ENCODE measurements at regions not wholly inside any gene's neighbourhood (a gene's known extent, or its start where the extent isn't known, plus 50 kb on each side); places are given as distances from the start of the nearest gene placed in this dataset.

DNA sequence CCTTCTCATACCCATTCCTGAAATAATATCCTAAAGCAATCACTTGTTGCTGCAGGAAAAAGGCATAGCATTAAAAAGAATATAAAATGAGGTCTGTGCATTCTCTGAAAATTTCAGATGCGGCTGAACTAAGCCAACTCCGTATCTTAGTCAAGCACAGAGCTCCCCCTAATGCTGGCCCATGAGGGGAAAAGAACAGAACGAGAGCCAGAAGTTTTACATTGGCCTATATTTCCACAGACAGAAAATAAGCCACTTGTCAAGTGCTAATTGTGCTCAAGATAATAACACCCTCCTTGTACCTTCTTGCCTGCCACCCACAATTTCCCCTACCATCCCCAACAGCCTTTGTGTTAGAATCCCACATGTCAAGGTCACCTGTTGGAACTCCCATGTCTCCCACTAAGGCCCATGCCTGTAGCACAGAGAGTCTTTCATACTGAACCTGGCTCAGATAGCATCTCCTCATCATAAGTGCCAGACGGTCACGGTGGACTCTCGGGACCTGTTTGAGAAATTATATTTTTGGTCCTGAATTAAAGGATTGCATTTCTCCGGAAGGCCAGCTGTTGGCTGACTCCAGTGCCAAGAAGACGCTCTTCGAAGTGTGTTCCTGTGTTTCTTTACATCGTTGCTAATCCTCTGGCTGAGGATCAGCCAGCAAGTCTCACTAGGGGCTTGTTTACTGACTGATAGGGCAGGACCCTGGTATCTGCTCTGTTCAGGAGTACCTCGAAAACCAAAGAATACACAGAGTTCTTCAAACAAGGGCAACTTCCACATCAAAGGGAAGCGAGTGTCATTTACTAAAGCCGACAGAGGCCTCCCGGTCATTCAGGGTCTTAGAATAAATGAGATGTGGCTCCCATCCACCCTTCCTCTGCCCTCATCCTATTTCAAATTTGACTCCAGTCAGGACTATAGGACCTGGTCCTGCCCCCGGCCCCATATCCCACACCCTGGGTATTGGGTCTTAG lies 183.4 kb upstream of the FBXL4 start:
- DNase-seq (ENCODE audit: low read depth) = no peak
- H3K4me3 ChIP-seq (ENCODE audit: low read depth, low read length) = no peak overlapping the region
- TF ChIP-seq, protein P1, sequence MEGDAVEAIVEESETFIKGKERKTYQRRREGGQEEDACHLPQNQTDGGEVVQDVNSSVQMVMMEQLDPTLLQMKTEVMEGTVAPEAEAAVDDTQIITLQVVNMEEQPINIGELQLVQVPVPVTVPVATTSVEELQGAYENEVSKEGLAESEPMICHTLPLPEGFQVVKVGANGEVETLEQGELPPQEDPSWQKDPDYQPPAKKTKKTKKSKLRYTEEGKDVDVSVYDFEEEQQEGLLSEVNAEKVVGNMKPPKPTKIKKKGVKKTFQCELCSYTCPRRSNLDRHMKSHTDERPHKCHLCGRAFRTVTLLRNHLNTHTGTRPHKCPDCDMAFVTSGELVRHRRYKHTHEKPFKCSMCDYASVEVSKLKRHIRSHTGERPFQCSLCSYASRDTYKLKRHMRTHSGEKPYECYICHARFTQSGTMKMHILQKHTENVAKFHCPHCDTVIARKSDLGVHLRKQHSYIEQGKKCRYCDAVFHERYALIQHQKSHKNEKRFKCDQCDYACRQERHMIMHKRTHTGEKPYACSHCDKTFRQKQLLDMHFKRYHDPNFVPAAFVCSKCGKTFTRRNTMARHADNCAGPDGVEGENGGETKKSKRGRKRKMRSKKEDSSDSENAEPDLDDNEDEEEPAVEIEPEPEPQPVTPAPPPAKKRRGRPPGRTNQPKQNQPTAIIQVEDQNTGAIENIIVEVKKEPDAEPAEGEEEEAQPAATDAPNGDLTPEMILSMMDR (IDR thresholded peaks at IDR 0.05; ENCODE audit: insufficient read depth, low read length) = no peak

DNA sequence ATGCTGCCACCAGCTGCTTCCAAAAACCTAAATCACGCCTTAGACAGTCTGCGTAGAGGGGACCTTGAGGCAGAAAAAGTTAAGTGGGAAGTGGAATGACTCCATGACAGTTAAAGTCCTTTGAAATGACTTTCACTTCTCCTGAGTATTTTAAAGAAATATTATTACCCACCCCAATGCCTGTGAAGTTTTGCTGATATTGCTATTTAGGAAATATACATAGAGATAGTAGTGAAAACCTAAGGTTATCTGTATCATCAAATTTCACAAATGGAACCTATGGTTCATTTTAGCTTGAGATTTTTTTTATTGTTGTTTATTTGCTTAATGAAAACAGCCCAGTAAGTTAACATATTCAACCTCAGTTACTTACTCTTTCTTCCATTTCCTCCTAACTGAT lies 182.1 kb upstream of the FBXL4 start:
- no peak for DNase-seq (ENCODE audit: low read depth)
- TF ChIP-seq, protein P1 (IDR thresholded peaks at IDR 0.05; ENCODE audit: insufficient read depth, low read length) = no peak
- no peak overlapping the region for H3K4me3 ChIP-seq (ENCODE audit: low read depth, low read length)

DNA sequence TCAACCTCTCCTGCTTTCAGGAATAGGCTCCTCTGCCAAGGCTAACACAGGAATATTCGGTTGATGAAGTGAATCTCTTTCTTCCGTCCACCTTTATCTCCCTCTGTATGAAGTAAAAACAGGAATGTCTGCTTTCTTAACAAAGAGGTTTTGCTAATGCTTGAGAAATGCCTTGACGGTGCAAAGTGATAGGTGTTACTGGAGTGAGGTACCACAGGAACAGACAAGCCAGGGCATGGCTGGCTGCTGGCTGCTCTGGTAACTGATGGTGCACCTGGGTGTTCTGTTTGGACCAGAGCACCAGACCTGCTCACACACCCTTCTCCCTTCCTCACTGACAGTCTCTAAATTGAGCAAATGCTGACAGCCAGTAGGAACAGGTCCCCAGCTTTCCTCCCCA lies 174.0 kb upstream of the FBXL4 start:
- TF ChIP-seq, protein P1 (IDR thresholded peaks at IDR 0.05; ENCODE audit: insufficient read depth, low read length) = no peak
- H3K4me3 ChIP-seq (ENCODE audit: low read depth, low read length) = no peak overlapping the region
- DNase-seq (ENCODE audit: low read depth) = no peak

DNA sequence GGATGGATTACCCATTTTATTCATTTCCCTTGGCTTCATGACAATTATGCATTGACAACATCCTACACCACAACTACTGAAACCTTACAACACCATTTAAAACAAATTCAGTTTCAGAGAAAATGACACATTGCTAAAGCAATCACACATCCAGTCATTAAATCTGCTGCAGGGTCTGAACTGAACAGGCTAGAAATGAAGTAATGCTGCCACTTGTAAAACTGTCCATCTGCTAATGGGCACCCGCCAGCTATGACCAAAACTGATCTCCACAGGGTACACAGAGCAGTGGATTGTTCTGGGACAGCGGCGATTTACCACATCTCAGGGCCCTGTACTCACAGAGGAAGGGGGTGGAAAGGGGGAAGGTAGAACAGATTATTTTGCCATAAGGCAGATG lies 172.9 kb upstream of the FBXL4 start:
- H3K4me3 ChIP-seq (ENCODE audit: low read depth, low read length) = no peak overlapping the region
- TF ChIP-seq, protein P1 (IDR thresholded peaks at IDR 0.05; ENCODE audit: insufficient read depth, low read length) = no peak

DNA sequence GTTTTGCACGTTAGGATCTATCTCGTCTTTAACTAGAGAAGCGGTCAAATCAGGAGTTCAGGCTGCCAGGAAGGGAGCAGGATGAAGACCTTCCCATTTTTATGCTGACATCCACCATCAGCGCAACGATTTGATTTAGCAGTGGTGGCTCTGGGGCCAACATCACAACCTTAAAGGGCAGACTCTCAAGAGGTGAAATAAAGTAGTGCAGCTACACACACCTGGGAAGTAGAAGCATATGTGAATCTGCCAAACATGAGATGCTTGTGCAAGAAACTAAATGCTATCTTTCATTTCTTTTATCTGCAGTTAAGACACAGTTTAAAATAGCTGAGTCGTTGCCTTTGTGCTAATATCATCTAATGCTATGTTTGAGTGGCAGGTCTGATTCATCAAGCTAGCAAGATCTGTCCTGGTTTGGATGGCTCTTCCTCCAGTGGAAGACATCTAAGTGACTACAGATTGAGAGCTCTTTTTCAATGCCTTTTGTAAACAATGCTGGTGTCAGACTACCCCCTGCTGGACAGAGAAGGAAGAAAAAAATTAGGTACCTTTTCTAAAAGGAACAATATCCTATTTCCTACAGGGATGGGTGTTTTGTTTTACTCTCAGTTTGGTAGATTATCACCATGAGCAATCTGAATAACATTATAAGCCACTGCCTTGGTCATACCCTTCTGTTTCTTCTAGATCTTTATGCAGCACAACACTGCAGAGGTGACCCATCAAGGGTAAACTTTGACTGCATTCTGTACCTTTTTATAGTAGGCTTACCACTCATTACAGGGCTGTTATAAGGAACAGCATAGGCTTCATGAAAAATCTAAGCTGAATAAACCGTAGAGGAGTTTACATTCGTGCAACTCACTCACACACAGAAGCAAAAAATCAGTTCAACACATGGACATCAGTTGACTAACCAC lies 171.6 kb upstream of the FBXL4 start:
- DNase-seq (ENCODE audit: low read depth) = peak; percentile 55
- no peak overlapping the region for H3K4me3 ChIP-seq (ENCODE audit: low read depth, low read length)
- TF ChIP-seq, protein P1 (IDR thresholded peaks at IDR 0.05; ENCODE audit: insufficient read depth, low read length) = peak; percentile 66

More for the DNA sequence above, 172.9 kb upstream of the FBXL4 start:
- no peak for DNase-seq (ENCODE audit: low read depth)

DNA sequence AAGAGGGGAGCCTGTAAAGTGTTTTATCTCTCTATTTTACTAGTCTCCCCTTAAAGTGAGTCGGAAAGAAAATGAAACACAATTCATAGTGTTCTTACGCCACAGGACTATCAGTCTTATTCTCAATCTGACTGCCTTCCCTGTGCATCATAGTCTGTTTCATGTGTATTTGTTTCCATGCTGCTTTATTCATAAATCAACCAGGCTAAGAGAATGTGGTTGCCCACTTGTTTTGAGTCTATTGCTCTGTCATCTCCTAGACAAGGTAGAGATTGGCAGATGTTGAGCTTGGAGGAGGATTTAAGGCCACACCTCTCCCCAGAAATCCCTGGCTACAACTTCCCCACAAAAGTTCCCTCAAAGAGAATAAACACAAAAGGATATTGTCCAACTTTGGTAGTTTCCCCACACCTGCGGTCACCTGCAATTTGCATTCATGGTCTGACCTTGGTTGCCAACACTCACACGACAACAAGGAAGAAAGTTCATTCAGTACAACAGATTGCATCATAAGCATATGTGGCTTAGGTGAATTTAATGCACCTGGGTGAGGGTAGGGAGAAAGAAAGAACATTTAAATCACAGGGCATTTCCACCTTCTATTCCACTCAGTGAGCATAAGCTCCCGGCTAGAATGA lies 167.1 kb upstream of the FBXL4 start:
- H3K4me3 ChIP-seq (ENCODE audit: low read depth, low read length) = no peak overlapping the region
- TF ChIP-seq, protein P1 (IDR thresholded peaks at IDR 0.05; ENCODE audit: insufficient read depth, low read length) = no peak
- no peak for DNase-seq (ENCODE audit: low read depth)
